Left lung (tissue), 4 donors: ENCODE measurements at regions not wholly inside any gene's neighbourhood (a gene's known extent, or its start where the extent isn't known, plus 50 kb on each side); places are given as distances from the start of the nearest gene placed in this dataset.

Experiments used
- ATAC-seq: fragments of 200-7000 bp; cut with Tn5 transposase; one replicate; pipeline ENCODE4 v1.9.1; 2020; ENCODE audit warnings: moderate library complexity
- DNase-seq, 4 donors: peaks; one replicate each; pipeline ENCODE4 v3.0.0-alpha.2; 2013 to 2020
- H3K27ac ChIP-seq, 2 donors: fragments of 200-600 bp; sonication (generic) in 1 of 2; one replicate each; pipeline versions ENCODE4 v1.5.0 to v1.8.0; 2020 to 2021
- H3K27me3 ChIP-seq, 2 donors: fragments of 200-600 bp; sonication (generic) in 1 of 2; one replicate each; pipeline versions ENCODE4 v1.5.0 to v1.8.0; 2020 to 2021
- H3K36me3 ChIP-seq, 2 donors: fragments of 200-600 bp; sonication (generic) in 1 of 2; one replicate each; pipeline versions ENCODE4 v1.5.0 to v1.8.0; 2020 to 2021
- H3K4me1 ChIP-seq, 2 donors: fragments of 200-600 bp; one replicate each; pipeline ENCODE4 v1.8.0; 2021
- H3K4me3 ChIP-seq, 2 donors: fragments of 200-600 bp; sonication (generic) in 1 of 2; one replicate each; pipeline versions ENCODE4 v1.5.0 to v1.8.0; 2020 to 2021; ENCODE audit warnings: mild to moderate bottlenecking in 1 of 2
- H3K9me3 ChIP-seq, 2 donors: fragments of 200-600 bp; sonication (generic) in 1 of 2; one replicate each; pipeline versions ENCODE4 v1.5.0 to v1.8.0; 2020 to 2021
- CTCF ChIP-seq, 2 donors: fragments of 200-600 bp; sonication (generic) in 1 of 2; IDR thresholded peaks; one replicate each; pipeline versions ENCODE4 v1.5.0 to v1.8.0; 2021; ENCODE audit warnings: antibody characterized with exemption in 2 of 2
- intact Hi-C, 2 donors: fragments of 100-400 bp; cut with DNase I; formaldehyde crosslinking; loops; one replicate each; pipeline versions ENCODE4 v1.11.2 to v1.14.2; 2022
- donor health status: DM: no; HTN: yes; CAD: no.
- donor health status: DM: no; HTN: no; CAD: no.

GRCh38 chr5:131067636-131068035 is 97.4 kb downstream of the HINT1 start:
- peaks cover 0 to 13% of the 10 kb centered on the region in 2 donors for H3K9me3 ChIP-seq
- peak overlapping the region in 1 of 2 donors; percentile 3 for H3K27ac ChIP-seq
- no peaks in the 10 kb centered on the region for H3K27me3 ChIP-seq
- intact Hi-C loops, result no loop called here
- no peak for TF ChIP-seq CTCF (IDR thresholded peaks at IDR 0.05)
- no peaks in the 10 kb centered on the region for H3K36me3 ChIP-seq
- no peak for ATAC-seq
- no peak overlapping the region for H3K4me3 ChIP-seq
- DNase-seq, result no peak
- no peaks in the 10 kb centered on the region for H3K4me1 ChIP-seq

DNA sequence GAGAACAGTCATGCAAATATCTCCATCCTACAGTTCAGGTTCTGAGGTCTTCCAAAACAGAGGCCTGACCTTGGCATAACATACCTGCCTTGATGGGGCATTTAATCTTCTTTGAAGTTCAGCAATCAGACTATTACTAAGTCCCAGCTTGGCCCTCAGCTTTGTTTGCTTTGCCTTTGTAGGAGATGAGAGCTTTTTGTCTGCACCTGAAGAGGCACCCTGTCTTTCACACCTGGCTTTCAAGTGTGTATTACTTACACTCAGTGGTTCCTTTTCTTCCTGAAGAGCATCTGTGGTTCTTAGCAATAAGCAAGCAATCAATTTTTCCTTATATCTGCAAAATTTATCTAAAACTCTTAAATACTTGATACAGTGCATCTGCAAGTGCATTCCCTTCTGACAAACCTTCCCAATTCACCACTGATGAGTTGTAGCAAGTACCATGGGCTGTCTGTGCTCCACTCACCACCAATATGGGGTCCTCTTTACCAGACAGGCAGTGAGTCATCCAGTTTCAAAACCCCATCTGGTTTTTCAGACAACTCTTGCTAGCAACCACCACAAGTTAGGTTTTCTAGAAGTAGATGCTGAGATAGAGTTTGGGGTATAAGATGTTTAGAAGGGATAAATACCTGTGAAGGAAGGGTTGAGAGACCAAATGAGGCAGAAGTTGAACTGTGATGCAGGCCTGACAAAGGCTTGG is 100.2 kb downstream of the HINT1 start:
- Histone ChIP-seq H3K27ac (no peak overlapping the region), H3K27me3 (no peaks in the 10 kb centered on the region), H3K4me3 (no peak overlapping the region), H3K9me3 (peaks cover 0 to 13% of the 10 kb centered on the region in 2 donors), H3K4me1 (no peaks in the 10 kb centered on the region), H3K36me3 (no peaks in the 10 kb centered on the region)
- TF ChIP-seq CTCF (IDR thresholded peaks at IDR 0.05), result no peak
- ATAC-seq (no peak), DNase-seq (no peak)
- intact Hi-C loops, result no loop called here

DNA sequence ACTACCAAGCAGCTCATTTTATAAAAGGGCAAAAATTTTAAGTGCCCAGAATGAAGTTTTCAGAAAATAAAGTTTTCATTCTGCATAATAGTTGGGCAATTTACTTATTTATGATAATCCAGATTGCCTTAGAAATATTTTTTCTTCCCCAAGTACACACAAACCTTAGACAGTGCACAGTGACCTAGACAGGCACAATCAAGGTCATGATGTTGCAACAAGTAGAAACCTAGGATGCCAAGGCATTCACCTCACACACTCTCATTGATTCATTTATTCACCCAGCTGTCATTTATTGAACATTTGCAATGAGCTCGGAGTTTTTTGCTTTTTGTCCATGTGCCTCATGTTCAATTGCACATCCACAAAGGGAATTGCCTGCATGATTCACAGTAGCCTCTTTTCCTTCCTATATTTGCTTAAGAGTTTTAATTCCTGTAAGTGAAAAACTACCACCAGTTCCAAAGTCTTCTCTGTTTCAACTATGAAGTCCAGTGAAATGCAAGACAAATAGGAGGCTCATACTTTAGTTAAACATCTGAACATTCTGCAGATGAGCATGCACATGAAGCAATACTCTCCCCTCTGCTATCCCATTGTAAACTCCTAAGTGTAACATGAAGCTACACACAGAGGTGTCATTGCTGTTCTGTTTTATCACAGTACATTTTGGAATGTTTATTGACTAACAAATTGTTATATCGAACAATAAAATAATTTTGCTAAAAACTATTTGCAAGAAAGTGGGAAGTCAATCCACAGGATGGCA is 122.9 kb downstream of the HINT1 start:
- Histone ChIP-seq H3K27me3 (no peaks in the 10 kb centered on the region), H3K9me3 (peaks cover 0 to 7% of the 10 kb centered on the region in 2 donors), H3K36me3 (no peaks in the 10 kb centered on the region), H3K4me3 (no peak overlapping the region), H3K27ac (no peak overlapping the region), H3K4me1 (no peaks in the 10 kb centered on the region)
- no peak for ATAC-seq
- no peak for TF ChIP-seq CTCF (IDR thresholded peaks at IDR 0.05)
- intact Hi-C loops, result no loop called here
- no peak for DNase-seq

GRCh38 chr5:131023498-131023865 is 141.6 kb downstream of the HINT1 start:
- Histone ChIP-seq H3K36me3 (no peaks in the 10 kb centered on the region), H3K27ac (no peak overlapping the region), H3K4me1 (no peaks in the 10 kb centered on the region), H3K4me3 (no peak overlapping the region), H3K9me3 (no peaks in the 10 kb centered on the region), H3K27me3 (no peaks in the 10 kb centered on the region)
- DNase-seq (peak in 2 of 4 donors; percentile 28 to 61), ATAC-seq (no peak)
- intact Hi-C loops, result no loop called here
- TF ChIP-seq CTCF (IDR thresholded peaks at IDR 0.05), result no peak

- Histone ChIP-seq H3K9me3 (no peaks in the 10 kb centered on the region), H3K27me3 (no peaks in the 10 kb centered on the region), H3K4me3 (no peak overlapping the region), H3K4me1 (no peaks in the 10 kb centered on the region), H3K36me3 (no peaks in the 10 kb centered on the region), H3K27ac (no peak overlapping the region)
- peak; percentile 89 for ATAC-seq
- peak in 2 of 4 donors; percentile 14 to 40 for DNase-seq
- intact Hi-C loops, result no loop called here
- TF ChIP-seq CTCF (IDR thresholded peaks at IDR 0.05), result no peak
Measured at GRCh38 chr5:131022811-131023497, 142.1 kb downstream of the HINT1 start.
